H1 (cell line): ENCODE measurements at regions not wholly inside any gene's neighbourhood (a gene's known extent, or its start where the extent isn't known, plus 50 kb on each side); places are given as distances from the start of the nearest gene placed in this dataset.

Experiments used
- CTCF ChIA-PET: fragments of 300-600 bp; sonication (Branson Sonifier 250); formaldehyde crosslinking; loops from one replicate; lab custom pipeline; 2021; ENCODE audit not compliant: partially characterized antibody; lab: Charles Lee
- POLR2A ChIA-PET: fragments of 300-600 bp; sonication (Branson Sonifier 250); formaldehyde crosslinking; loops from one replicate; lab custom pipeline; 2021; ENCODE audit warnings: inconsistent platforms; ENCODE audit not compliant: partially characterized antibody; lab: Charles Lee
- DNase-seq, 2 experiments: peaks; one replicate each; pipeline versions ENCODE4 v3.0.0 to v3.0.0-alpha.2; 2010 to 2022; ENCODE audit warnings: low spot score in 2 of 2, low read depth in 1 of 2, mixed read lengths in 1 of 2
- FAIRE-seq: peaks from 2 replicates; lab custom pipeline; 2011; peaks lifted over from hg19 to GRCh38; lab: Jason Lieb, UNC
- H2AFZ ChIP-seq: 2 replicates; pipeline ENCODE4 v1.8.1; 2012; ENCODE audit warnings: low read length, inconsistent platforms
- H2AK5ac ChIP-seq: 2 replicates; pipeline ENCODE4 v1.6.1; 2013; ENCODE audit warnings: low read depth, low read length
- H2BK120ac ChIP-seq: replicated peaks from 2 replicates; pipeline ENCODE3; 2013; ENCODE audit warnings: low read depth, low read length, inconsistent platforms
- H2BK12ac ChIP-seq: 2 replicates; pipeline ENCODE4 v1.6.1; 2013; ENCODE audit warnings: low read depth, low read length
- H2BK15ac ChIP-seq: 2 replicates; pipeline ENCODE4 v1.6.1; 2013; ENCODE audit warnings: low read length
- H2BK20ac ChIP-seq: 2 replicates; pipeline ENCODE4 v1.6.1; 2013; ENCODE audit warnings: low read length
- H2BK5ac ChIP-seq: 2 replicates; pipeline ENCODE4 v1.6.1; 2013; ENCODE audit warnings: low read depth, low read length
- H3K14ac ChIP-seq: 2 replicates; pipeline ENCODE4 v1.6.1; 2013; ENCODE audit warnings: inconsistent platforms; ENCODE audit not compliant: insufficient read length
- H3K18ac ChIP-seq: 2 replicates; pipeline ENCODE4 v1.6.1; 2013; ENCODE audit warnings: low read length; ENCODE audit errors: extremely low read depth
- H3K23ac ChIP-seq: 2 replicates; pipeline ENCODE4 v1.6.1; 2013; ENCODE audit warnings: inconsistent platforms; ENCODE audit not compliant: insufficient read length
- H3K23me2 ChIP-seq: 2 replicates; pipeline ENCODE4 v1.6.1; 2013; ENCODE audit warnings: low read depth, low read length
- H3K27ac ChIP-seq: 2 replicates; pipeline ENCODE4 v1.6.1; 2011; ENCODE audit warnings: low read depth, low read length, inconsistent platforms
- H3K27me3 ChIP-seq, 4 experiments: replicated peaks in 1 of 4; 1 replicate in 1 of 4; 2 replicates in 3 of 4; pipeline versions ENCODE4 v1.6.1 to v1.8.1; 2011 to 2013; ENCODE audit warnings: low read length in 3 of 4, mild to moderate bottlenecking in 3 of 4, inconsistent platforms in 2 of 4, mixed read lengths in 2 of 4, moderate library complexity in 1 of 4; ENCODE audit not compliant: control insufficient read depth in 3 of 4, insufficient read depth in 3 of 4; ENCODE audit errors: extremely low read depth in 1 of 4
- H3K36me3 ChIP-seq, 4 experiments: 2 replicates each; pipeline versions ENCODE4 v1.6.1 to v1.8.1; 2011 to 2013; ENCODE audit warnings: mild to moderate bottlenecking in 4 of 4, low read length in 3 of 4, moderate library complexity in 2 of 4, control low read depth in 1 of 4, inconsistent platforms in 1 of 4; ENCODE audit not compliant: insufficient read depth in 4 of 4, control insufficient read depth in 2 of 4
- H3K4ac ChIP-seq: replicated peaks from 2 replicates; pipeline ENCODE3; 2013; ENCODE audit warnings: low read length, low read depth, mixed read lengths, inconsistent platforms; ENCODE audit not compliant: insufficient read length
- H3K4me1 ChIP-seq, 4 experiments: replicated peaks in 1 of 4; 1 replicate in 1 of 4; 2 replicates in 3 of 4; pipeline versions ENCODE4 v1.6.1 to v1.8.1; 2011 to 2013; ENCODE audit warnings: low read length in 3 of 4, inconsistent platforms in 2 of 4, mixed read lengths in 1 of 4; ENCODE audit not compliant: insufficient read depth in 4 of 4, control insufficient read depth in 3 of 4
- H3K4me2 ChIP-seq, 2 experiments: 2 replicates each; pipeline versions ENCODE4 v1.6.1 to v1.8.1; 2011 to 2013; ENCODE audit warnings: low read depth in 2 of 2, low read length in 2 of 2, control low read depth in 1 of 2, inconsistent platforms in 1 of 2, mild to moderate bottlenecking in 1 of 2; ENCODE audit not compliant: insufficient read depth in 1 of 2
- H3K4me3 ChIP-seq, 4 experiments: fragments of 200-600, 300-600 bp in 1 of 4; sonication (generic), shearing (Covaris generic), sonication (Bioruptor Twin) in 1 of 4; 2 replicates each; pipeline versions ENCODE4 v1.5.1 to v1.8.1; 2011 to 2016; ENCODE audit warnings: low read length in 4 of 4, low read depth in 3 of 4, control low read depth in 2 of 4, inconsistent platforms in 2 of 4, mild to moderate bottlenecking in 2 of 4, mixed read lengths in 1 of 4, moderate library complexity in 1 of 4; ENCODE audit not compliant: insufficient read depth in 2 of 4; ENCODE audit errors: extremely low read depth in 1 of 4
- H3K56ac ChIP-seq: replicated peaks from 2 replicates; pipeline ENCODE3; 2013; ENCODE audit warnings: low read depth, mild to moderate bottlenecking, mixed read lengths, low read length, inconsistent platforms; ENCODE audit not compliant: insufficient read length
- H3K79me1 ChIP-seq: 2 replicates; pipeline ENCODE4 v1.6.1; 2013; ENCODE audit warnings: low read depth, low read length, control low read depth
- H3K79me2 ChIP-seq, 2 experiments: 2 replicates each; pipeline versions ENCODE4 v1.6.1 to v1.8.1; 2012 to 2013; ENCODE audit warnings: low read length in 2 of 2, mild to moderate bottlenecking in 2 of 2, inconsistent platforms in 1 of 2; ENCODE audit not compliant: insufficient read depth in 2 of 2, control insufficient read depth in 1 of 2
- H3K9ac ChIP-seq, 4 experiments: replicated peaks in 1 of 4; 1 replicate in 1 of 4; 2 replicates in 3 of 4; pipeline versions ENCODE4 v1.6.1 to v1.8.1; 2011 to 2013; ENCODE audit warnings: low read depth in 3 of 4, low read length in 3 of 4, control low read depth in 2 of 4, mild to moderate bottlenecking in 2 of 4, moderate library complexity in 2 of 4, inconsistent platforms in 1 of 4; ENCODE audit errors: extremely low read depth in 1 of 4
- H3K9me3 ChIP-seq, 2 experiments: 2 replicates each; pipeline versions ENCODE4 v1.6.1 to v1.8.1; 2012 to 2013; ENCODE audit warnings: mild to moderate bottlenecking in 2 of 2, moderate library complexity in 2 of 2, control low read depth in 1 of 2, inconsistent platforms in 1 of 2, low read depth in 1 of 2, low read length in 1 of 2, mixed read lengths in 1 of 2; ENCODE audit not compliant: insufficient read depth in 2 of 2
- H4K20me1 ChIP-seq, 2 experiments: replicated peaks in 1 of 2; 2 replicates each; pipeline versions ENCODE3 to v1.8.1; 2011 to 2013; ENCODE audit warnings: inconsistent platforms in 2 of 2, low read length in 2 of 2, mild to moderate bottlenecking in 1 of 2; ENCODE audit not compliant: insufficient read depth in 2 of 2, control insufficient read depth in 1 of 2
- H4K5ac ChIP-seq: 2 replicates; pipeline ENCODE4 v1.6.1; 2013; ENCODE audit warnings: low read length, low read depth, mixed read lengths, inconsistent platforms; ENCODE audit not compliant: insufficient read length
- H4K8ac ChIP-seq: 2 replicates; pipeline ENCODE4 v1.8.0; 2013; ENCODE audit warnings: mild to moderate bottlenecking, moderate library complexity, low read length, inconsistent platforms; ENCODE audit not compliant: insufficient read depth; ENCODE audit errors: extremely low read depth
- H4K91ac ChIP-seq: replicated peaks from 2 replicates; pipeline ENCODE3; 2013; ENCODE audit warnings: low read length, mixed read lengths, inconsistent platforms; ENCODE audit not compliant: insufficient read length
- HDAC6 ChIP-seq: IDR thresholded peaks from one replicate; pipeline ENCODE4 v1.7.1; 2012; ENCODE audit warnings: low read depth, mild to moderate bottlenecking, inconsistent platforms, low read length, moderate library complexity
- MAFK ChIP-seq: IDR thresholded peaks from 2 replicates; pipeline ENCODE4 v1.6.1; 2012; ENCODE audit warnings: low read depth, mild to moderate bottlenecking, improper control_type of control experiment, low read length
- RNF2 ChIP-seq: fragments of 200-900, 300-1000 bp; sonication (generic); IDR thresholded peaks from 2 replicates; pipeline ENCODE4 v1.7.1; 2016; ENCODE audit warnings: borderline replicate concordance, low read depth, mild to moderate bottlenecking, antibody characterized with exemption, low read length; ENCODE audit not compliant: poor library complexity, severe bottlenecking; ENCODE audit errors: missing control alignments
- SP4 ChIP-seq: IDR thresholded peaks from 2 replicates; pipeline ENCODE4 v1.6.1; 2012; ENCODE audit warnings: low read length, inconsistent platforms
- SRF ChIP-seq: IDR thresholded peaks from 2 replicates; pipeline ENCODE4 v1.6.1; 2011; ENCODE audit warnings: mild to moderate bottlenecking, low read depth, low read length, moderate library complexity
- SUZ12 ChIP-seq: fragments of 200-600 bp; sonication (generic); IDR thresholded peaks from 2 replicates; pipeline ENCODE4 v1.6.1; 2012; ENCODE audit warnings: mild to moderate bottlenecking, inconsistent platforms, low read length, moderate library complexity, mixed read lengths
- TAF7 ChIP-seq: optimal IDR thresholded peaks from 2 replicates; pipeline ENCODE3; 2011; ENCODE audit warnings: low read depth, mild to moderate bottlenecking, inconsistent platforms, low read length, moderate library complexity, borderline replicate concordance
- TCF12 ChIP-seq: IDR thresholded peaks from 2 replicates; pipeline ENCODE4 v1.6.1; 2011; ENCODE audit warnings: low read depth, mild to moderate bottlenecking, low read length
- ZNF274 ChIP-seq: IDR thresholded peaks from 2 replicates; pipeline ENCODE4 v1.7.0; 2012; ENCODE audit warnings: low read length, borderline replicate concordance; ENCODE audit errors: extremely low read depth
- WGBS, 2 experiments: shearing (Covaris generic) in 1 of 2; methylation state at CpG; one replicate each; pipeline versions ENCODE4 v1.1.6 to v1.1.7; 2013 to 2015; ENCODE audit warnings: low lambda C conversion rate in 2 of 2, mixed read lengths in 2 of 2, inconsistent platforms in 1 of 2, low coverage in 1 of 2, missing lambda C conversion rate in 1 of 2; ENCODE audit not compliant: insufficient replicate concordance in 2 of 2, insufficient coverage in 1 of 2, insufficient read length in 1 of 2; ENCODE audit errors: extremely low coverage in 1 of 2, missing lambda C conversion rate in 1 of 2; 5-methylcytosine and 5-hydroxymethylcytosine counted together

GRCh38 chr9:18405240-18405639 is 68.7 kb upstream of the ADAMTSL1 start:
- H3K9me3 ChIP-seq, result no peaks in the 10 kb centered on the region
- H2AFZ ChIP-seq, result 0 out of 2 replicates have a peak overlapping the region, but pooled peaks have one; percentile 25
- 76% methylated on average over 3 of the region's 3 CpGs; no CpG with 5 or more reads in 1 of the 2 experiments for WGBS, 2 experiments
- H3K23me2 ChIP-seq, result no peaks in the 10 kb centered on the region
- no peak overlapping the region for H2BK15ac ChIP-seq
- CTCF ChIA-PET, result interaction anchor here (0.9 kb wide), 1 partner anchor 150 kb away, joined by 4 read pairs; no protein-coding TSS in a partner anchor
- TF ChIP-seq TAF7 (no peak), ZNF274 (no peak), TCF12 (no peak), SP4 (no peak), SRF (no peak), HDAC6 (no peak), SUZ12 (no peak), MAFK (no peak), RNF2 (no peak)
- no peak for DNase-seq
- no peak for FAIRE-seq
- H2BK5ac ChIP-seq, result no peak overlapping the region
- no peaks in the 10 kb centered on the region for H3K4me1 ChIP-seq
- H3K79me2 ChIP-seq, result no peaks in the 10 kb centered on the region
- no peak overlapping the region for H2AK5ac ChIP-seq
- H2BK12ac ChIP-seq, result no peak overlapping the region
- no peak overlapping the region for H2BK20ac ChIP-seq
- H3K79me1 ChIP-seq, result no peaks in the 10 kb centered on the region
- H3K27ac ChIP-seq, result no peak overlapping the region
- H4K20me1 ChIP-seq, result no peaks in the 10 kb centered on the region
- no peak overlapping the region for H3K18ac ChIP-seq
- H3K56ac ChIP-seq, result no peak overlapping the region
- H3K4me2 ChIP-seq, result no peak overlapping the region
- no peak overlapping the region for H3K4ac ChIP-seq
- POLR2A ChIA-PET, result no interaction called here
- H3K23ac ChIP-seq, result no peak overlapping the region
- no peak overlapping the region for H4K91ac ChIP-seq
- H3K14ac ChIP-seq, result no peak overlapping the region
- H4K8ac ChIP-seq, result no peak overlapping the region
- no peak overlapping the region for H2BK120ac ChIP-seq
- H3K9ac ChIP-seq, result no peak overlapping the region
- no peaks in the 10 kb centered on the region for H3K36me3 ChIP-seq
- H4K5ac ChIP-seq, result no peak overlapping the region
- no peaks in the 10 kb centered on the region for H3K27me3 ChIP-seq
- no peak overlapping the region for H3K4me3 ChIP-seq
